ENCODE measurements at regions not wholly inside any gene's neighbourhood (a gene's known extent, or its start where the extent isn't known, plus 50 kb on each side); places are given as distances from the start of the nearest gene placed in this dataset.

- TF ChIP-seq EZH2 (IDR thresholded peaks at IDR 0.05; ENCODE audit: insufficient read depth, poor library complexity, severe bottlenecking) (no peak), EZH2phosphoT487 (IDR thresholded peaks at IDR 0.05; ENCODE audit: insufficient read depth, low read depth) (no peak)
These were observed 950.7 kb downstream of the BRD1 start for GRCh38 chr22:48876951-48877350.
